Mesenchymal stem cell (in vitro differentiated cells and primary cell): ENCODE measurements at regions not wholly inside any gene's neighbourhood (a gene's known extent, or its start where the extent isn't known, plus 50 kb on each side); places are given as distances from the start of the nearest gene placed in this dataset.
"Not testable (repeated sequence)": the region's sequence is repeated elsewhere in the genome, so short reads cannot be mapped to it uniquely, and the experiment has no call there.

Experiments used
- DNase-seq: peaks from one replicate; pipeline ENCODE4 v3.0.0-alpha.2; 2013
- H2AFZ ChIP-seq: one replicate; pipeline ENCODE4 v1.6.1; 2013; ENCODE audit warnings: low read depth, mild to moderate bottlenecking, control low read depth, inconsistent platforms, low read length, moderate library complexity
- H2AK5ac ChIP-seq: 2 replicates; pipeline ENCODE4 v1.6.1; 2013; ENCODE audit warnings: low read length, moderate library complexity, mild to moderate bottlenecking, inconsistent platforms; ENCODE audit not compliant: severe bottlenecking
- H2BK120ac ChIP-seq: one replicate; pipeline ENCODE4 v1.6.1; 2013; ENCODE audit warnings: low read depth, mild to moderate bottlenecking, inconsistent platforms, low read length, moderate library complexity
- H2BK12ac ChIP-seq, 2 experiments: one replicate each; pipeline ENCODE4 v1.6.1; 2013; ENCODE audit warnings: inconsistent platforms in 2 of 2, low read length in 2 of 2, mild to moderate bottlenecking in 2 of 2, moderate library complexity in 2 of 2, control low read depth in 1 of 2
- H2BK15ac ChIP-seq: one replicate; pipeline ENCODE4 v1.6.1; 2013; ENCODE audit warnings: mild to moderate bottlenecking, low read depth, inconsistent platforms; ENCODE audit not compliant: poor library complexity, severe bottlenecking
- H2BK5ac ChIP-seq: 2 replicates; pipeline ENCODE4 v1.6.1; 2013; ENCODE audit warnings: low read depth, mild to moderate bottlenecking, low read length, control low read depth, inconsistent platforms; ENCODE audit not compliant: poor library complexity, severe bottlenecking
- H3K14ac ChIP-seq, 2 experiments: one replicate each; pipeline ENCODE4 v1.6.1; 2013; ENCODE audit warnings: inconsistent platforms in 2 of 2, low read length in 2 of 2, control low read depth in 1 of 2, mild to moderate bottlenecking in 1 of 2, moderate library complexity in 1 of 2
- H3K18ac ChIP-seq, 2 experiments: one replicate each; pipeline ENCODE4 v1.6.1; 2013; ENCODE audit warnings: inconsistent platforms in 2 of 2, low read length in 2 of 2, control low read depth in 1 of 2, low read depth in 1 of 2, mild to moderate bottlenecking in 1 of 2
- H3K23ac ChIP-seq, 2 experiments: one replicate each; pipeline ENCODE4 v1.6.1; 2013; ENCODE audit warnings: inconsistent platforms in 2 of 2, low read length in 2 of 2, mild to moderate bottlenecking in 2 of 2, moderate library complexity in 2 of 2, control low read depth in 1 of 2
- H3K27ac ChIP-seq: 2 replicates; pipeline ENCODE4 v1.5.1; 2013; ENCODE audit warnings: mild to moderate bottlenecking, moderate library complexity, low read length, control low read depth, inconsistent platforms; ENCODE audit not compliant: poor library complexity, severe bottlenecking
- H3K27me3 ChIP-seq, 2 experiments: 2 replicates each; pipeline versions ENCODE4 v1.6.1 to v1.7.0; 2013; ENCODE audit warnings: low read length in 2 of 2, mild to moderate bottlenecking in 2 of 2, moderate library complexity in 2 of 2, control low read depth in 1 of 2, inconsistent platforms in 1 of 2; ENCODE audit not compliant: control insufficient read depth in 1 of 2, insufficient read depth in 1 of 2
- H3K36me3 ChIP-seq, 2 experiments: 2 replicates each; pipeline versions ENCODE4 v1.6.1 to v1.7.0; 2013; ENCODE audit warnings: low read length in 2 of 2, control low read depth in 1 of 2, inconsistent platforms in 1 of 2, low read depth in 1 of 2, mild to moderate bottlenecking in 1 of 2; ENCODE audit not compliant: insufficient read depth in 2 of 2, control insufficient read depth in 1 of 2
- H3K4ac ChIP-seq, 2 experiments: one replicate each; pipeline ENCODE4 v1.6.1; 2013; ENCODE audit warnings: inconsistent platforms in 2 of 2, low read length in 2 of 2, mild to moderate bottlenecking in 2 of 2, moderate library complexity in 2 of 2, control low read depth in 1 of 2, low read depth in 1 of 2
- H3K4me1 ChIP-seq: 2 replicates; pipeline ENCODE4 v1.6.1; 2013; ENCODE audit warnings: low read depth, low read length, control low read depth; ENCODE audit not compliant: control insufficient read depth, insufficient read depth
- H3K4me2 ChIP-seq: 2 replicates; pipeline ENCODE4 v1.6.1; 2013; ENCODE audit warnings: low read length, mild to moderate bottlenecking, inconsistent platforms; ENCODE audit not compliant: poor library complexity, severe bottlenecking
- H3K4me3 ChIP-seq, 2 experiments: 2 replicates each; pipeline versions ENCODE4 v1.5.1 to v1.7.0; 2013; ENCODE audit warnings: low read length in 2 of 2, mild to moderate bottlenecking in 2 of 2, control low read depth in 1 of 2, low read depth in 1 of 2; ENCODE audit not compliant: insufficient read depth in 1 of 2
- H3K79me1 ChIP-seq: replicated peaks from 2 replicates; pipeline ENCODE4 v1.6.1; 2013; ENCODE audit warnings: mild to moderate bottlenecking, control low read depth, low read length, inconsistent platforms; ENCODE audit not compliant: poor library complexity, severe bottlenecking
- H3K9ac ChIP-seq: 2 replicates; pipeline ENCODE4 v1.7.0; 2013; ENCODE audit warnings: mild to moderate bottlenecking, low read length, moderate library complexity
- H3K9me3 ChIP-seq: 2 replicates; pipeline ENCODE4 v1.7.0; 2013; ENCODE audit warnings: mild to moderate bottlenecking, low read length; ENCODE audit not compliant: control insufficient read depth
- H4K8ac ChIP-seq: one replicate; pipeline ENCODE4 v1.6.1; 2013; ENCODE audit warnings: inconsistent platforms, mild to moderate bottlenecking, low read length, moderate library complexity
- H4K91ac ChIP-seq: one replicate; pipeline ENCODE4 v1.6.1; 2013; ENCODE audit warnings: mild to moderate bottlenecking, low read length, inconsistent platforms
- WGBS: methylation state at CpG from one replicate; pipeline ENCODE4 v1.1.7; 2013; ENCODE audit warnings: mixed read lengths; 5-methylcytosine and 5-hydroxymethylcytosine counted together

DNA sequence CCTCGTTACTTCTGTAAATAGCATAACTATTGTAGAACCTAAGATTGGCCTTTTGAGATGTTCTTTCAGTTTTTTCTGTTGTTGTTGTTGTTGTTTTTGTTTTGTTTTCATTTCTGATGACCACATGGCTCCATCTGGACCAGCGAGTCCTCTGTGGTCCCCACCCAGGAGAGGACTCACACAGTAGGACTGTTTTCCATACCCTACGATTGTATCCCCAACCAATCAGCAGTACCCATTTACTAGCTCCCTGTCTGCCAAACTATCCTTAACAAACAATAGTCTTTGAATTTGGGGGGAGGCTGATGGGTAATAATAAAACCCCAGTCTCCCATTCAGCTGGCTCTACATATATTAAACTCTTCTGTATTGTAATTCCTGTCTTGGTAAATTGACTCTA is 329.5 kb downstream of the SEMA3D start:
- no peak overlapping the region for H3K23ac ChIP-seq
- no peak overlapping the region for H4K91ac ChIP-seq
- no peak overlapping the region for H3K4ac ChIP-seq
- no CpG with 5 or more reads among the region's 3 CpGs for WGBS
- H3K18ac ChIP-seq = no peak overlapping the region
- H3K36me3 ChIP-seq = no peaks in the 10 kb centered on the region
- no peaks in the 10 kb centered on the region for H3K79me1 ChIP-seq
- no peak overlapping the region for H2BK15ac ChIP-seq
- H3K4me3 ChIP-seq = no peak overlapping the region
- no peak overlapping the region for H4K8ac ChIP-seq
- DNase-seq = no peak
- no peak overlapping the region for H2AFZ ChIP-seq
- H3K27ac ChIP-seq = no peak overlapping the region
- H2BK120ac ChIP-seq = no peak overlapping the region
- no peak overlapping the region for H3K14ac ChIP-seq
- no peak overlapping the region for H3K4me2 ChIP-seq
- no peak overlapping the region for H3K9ac ChIP-seq
- H3K9me3 ChIP-seq = peaks cover 3% of the 10 kb centered on the region
- no peak overlapping the region for H2BK5ac ChIP-seq
- no peak overlapping the region for H2BK12ac ChIP-seq
- H3K27me3 ChIP-seq = no peaks in the 10 kb centered on the region
- no peak overlapping the region for H2AK5ac ChIP-seq
- no peaks in the 10 kb centered on the region for H3K4me1 ChIP-seq

DNA sequence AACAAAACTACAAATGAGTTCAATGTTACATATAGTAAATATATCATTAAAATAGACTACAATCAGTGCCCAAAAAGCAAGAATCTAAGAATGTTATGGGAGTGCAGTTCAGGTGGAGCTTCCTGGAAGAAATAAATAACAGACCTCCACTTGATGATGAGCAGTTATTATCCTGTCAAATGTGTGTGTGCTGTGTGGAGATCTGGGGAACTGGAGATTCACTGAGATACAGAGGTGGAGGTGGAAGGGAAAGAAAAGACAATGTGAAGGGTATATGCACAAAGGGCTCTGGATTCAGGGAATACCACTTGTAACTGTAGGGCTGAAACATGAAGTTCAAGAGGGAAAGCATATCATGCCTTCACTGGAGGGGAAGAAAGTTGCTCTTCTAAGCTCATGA is 331.1 kb downstream of the SEMA3D start:
- Histone ChIP-seq H2BK120ac (no peak overlapping the region), H3K27me3 (no peaks in the 10 kb centered on the region), H3K4me1 (no peaks in the 10 kb centered on the region), H3K36me3 (no peaks in the 10 kb centered on the region), H2BK12ac (no peak overlapping the region), H2AFZ (no peak overlapping the region), H2BK5ac (no peak overlapping the region), H3K14ac (no peak overlapping the region), H3K9ac (no peak overlapping the region), H3K79me1 (no peaks in the 10 kb centered on the region), H3K23ac (no peak overlapping the region), H2BK15ac (no peak overlapping the region), H4K91ac (no peak overlapping the region), H3K27ac (no peak overlapping the region), H2AK5ac (no peak overlapping the region), H3K4me2 (no peak overlapping the region), H3K18ac (no peak overlapping the region), H3K9me3 (peaks cover 3% of the 10 kb centered on the region), H3K4ac (no peak overlapping the region), H3K4me3 (no peak overlapping the region), H4K8ac (no peak overlapping the region)
- no peak for DNase-seq

DNA sequence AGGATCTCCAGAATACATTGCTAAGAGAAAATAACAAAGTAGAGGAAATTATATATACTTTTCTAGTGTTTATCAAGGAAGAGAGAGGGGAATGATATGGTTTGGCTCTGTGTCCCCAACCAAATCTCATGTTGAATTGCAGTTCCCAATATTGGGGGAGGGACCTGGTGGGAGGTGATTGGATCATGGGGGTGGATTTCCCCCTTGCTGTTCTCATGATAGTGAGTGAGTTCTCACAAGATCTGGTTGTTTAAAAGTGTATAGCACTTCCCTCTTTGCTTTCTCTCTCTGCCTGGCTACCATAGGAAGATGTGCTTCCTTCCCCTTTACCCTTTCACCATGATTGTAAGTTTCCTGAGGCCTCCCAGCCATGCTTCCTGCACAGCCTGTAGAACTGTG is 337.9 kb downstream of the SEMA3D start:
- not testable (repeated sequence) for H2BK12ac ChIP-seq, H3K79me1 ChIP-seq, H2BK15ac ChIP-seq, H4K8ac ChIP-seq, H3K18ac ChIP-seq, H3K4me3 ChIP-seq, DNase-seq, H3K9me3 ChIP-seq, H3K27me3 ChIP-seq, H2BK5ac ChIP-seq, H4K91ac ChIP-seq, H2BK120ac ChIP-seq, H2AFZ ChIP-seq, H2AK5ac ChIP-seq, H3K27ac ChIP-seq, H3K14ac ChIP-seq, H3K23ac ChIP-seq, H3K9ac ChIP-seq, H3K4me2 ChIP-seq, H3K36me3 ChIP-seq, H3K4me1 ChIP-seq, H3K4ac ChIP-seq

DNA sequence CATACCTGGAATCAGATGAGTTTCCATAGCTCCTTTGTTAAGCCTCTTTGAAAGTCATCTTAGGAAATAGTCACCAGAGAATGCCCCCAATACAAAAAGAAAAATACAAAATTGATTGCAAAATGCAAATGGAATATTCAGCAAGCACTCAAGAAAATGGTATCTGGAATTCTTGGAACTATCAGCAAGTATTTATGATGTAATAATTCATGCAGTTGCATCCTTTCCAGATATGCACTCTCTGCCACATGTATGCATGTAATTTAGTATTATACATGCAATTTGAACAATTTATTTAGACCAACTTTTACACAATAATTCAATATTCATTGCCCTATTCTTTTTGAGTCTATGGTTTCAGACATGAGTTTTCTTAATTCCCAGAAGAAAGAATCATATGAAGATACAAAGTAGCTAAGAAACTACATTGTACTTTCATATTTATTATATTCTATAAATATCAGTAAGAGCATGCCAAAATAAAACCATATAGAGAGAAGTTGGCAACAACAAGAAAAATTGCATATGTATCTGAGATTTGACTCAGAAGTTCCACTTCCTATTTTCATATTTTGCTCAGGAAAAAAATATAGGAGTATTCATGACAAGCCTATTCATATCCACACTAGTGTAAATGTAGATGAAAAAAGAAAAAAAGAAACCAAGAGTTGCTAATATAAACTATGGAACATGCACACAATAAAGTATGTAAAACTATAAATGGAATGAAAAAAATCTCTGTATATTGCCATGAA is 338.5 kb downstream of the SEMA3D start:
- Histone ChIP-seq H4K8ac (no peak overlapping the region), H3K23ac (no peak overlapping the region), H3K14ac (no peak overlapping the region), H3K36me3 (no peaks in the 10 kb centered on the region), H3K79me1 (no peaks in the 10 kb centered on the region), H3K4ac (no peak overlapping the region), H2BK120ac (no peak overlapping the region), H3K9ac (no peak overlapping the region), H2BK15ac (no peak overlapping the region), H4K91ac (no peak overlapping the region), H3K4me2 (no peak overlapping the region), H3K4me1 (no peaks in the 10 kb centered on the region), H2AFZ (no peak overlapping the region), H2BK12ac (no peak overlapping the region), H2BK5ac (no peak overlapping the region), H3K18ac (no peak overlapping the region), H3K9me3 (no peaks in the 10 kb centered on the region), H3K27me3 (no peaks in the 10 kb centered on the region), H3K27ac (no peak overlapping the region), H2AK5ac (no peak overlapping the region), H3K4me3 (no peak overlapping the region)
- DNase-seq = no peak
